NCI-H2227 (cell line): ENCODE measurements at regions not wholly inside any gene's neighbourhood (a gene's known extent, or its start where the extent isn't known, plus 50 kb on each side); places are given as distances from the start of the nearest gene placed in this dataset.
A peak's percentile ranks its signal among the peaks of the same experiment; 100 is the strongest.

Source experiments
- DNase-seq: peaks from one replicate; lab custom pipeline; 2025; ENCODE audit not compliant: unreplicated experiment; lab: John Stamatoyannopoulos, UW

GRCh38 chr13:78997902-78998629 is 339.1 kb upstream of the OBI1 start:
- no peak for DNase-seq

DNA sequence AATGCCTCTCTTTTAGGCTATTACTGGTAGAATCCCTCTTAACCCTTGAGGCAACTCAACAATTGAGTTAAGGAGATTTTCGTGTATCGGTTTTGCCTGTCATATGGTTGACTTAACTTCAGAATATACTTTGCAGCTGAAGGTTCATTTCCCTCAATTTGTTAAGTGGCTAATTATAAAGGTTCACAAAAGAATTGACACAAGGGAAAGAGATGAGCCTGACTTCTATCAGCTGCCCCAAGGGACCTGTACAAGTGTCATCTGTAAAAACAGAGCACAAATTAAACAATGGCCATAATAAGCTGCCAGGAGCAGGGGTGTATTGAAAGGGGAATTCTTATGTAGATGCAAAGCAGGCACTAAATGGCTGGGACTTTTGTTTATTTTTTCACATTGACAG is 334.8 kb upstream of the OBI1 start:
- DNase-seq, result no peak

DNA sequence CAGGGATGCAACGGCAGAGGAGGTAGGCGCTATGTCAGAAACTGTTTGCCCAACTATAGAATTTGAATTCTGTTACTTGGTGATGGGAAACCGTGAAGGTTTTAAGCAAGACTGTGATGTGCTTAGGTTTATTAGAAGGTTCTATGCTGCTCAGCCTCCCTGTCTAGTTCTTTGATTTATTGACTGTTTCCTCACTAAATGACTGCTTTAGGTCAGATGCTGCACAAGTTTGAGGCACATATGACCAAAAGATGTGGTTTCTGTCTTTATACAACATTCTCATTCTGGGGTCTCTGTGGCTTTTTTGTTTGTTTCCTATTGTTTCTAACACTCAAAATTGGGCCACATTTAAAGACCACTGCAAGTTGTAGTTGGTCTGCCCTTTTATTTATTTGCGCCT is 323.0 kb upstream of the OBI1 start:
- no peak for DNase-seq

DNA sequence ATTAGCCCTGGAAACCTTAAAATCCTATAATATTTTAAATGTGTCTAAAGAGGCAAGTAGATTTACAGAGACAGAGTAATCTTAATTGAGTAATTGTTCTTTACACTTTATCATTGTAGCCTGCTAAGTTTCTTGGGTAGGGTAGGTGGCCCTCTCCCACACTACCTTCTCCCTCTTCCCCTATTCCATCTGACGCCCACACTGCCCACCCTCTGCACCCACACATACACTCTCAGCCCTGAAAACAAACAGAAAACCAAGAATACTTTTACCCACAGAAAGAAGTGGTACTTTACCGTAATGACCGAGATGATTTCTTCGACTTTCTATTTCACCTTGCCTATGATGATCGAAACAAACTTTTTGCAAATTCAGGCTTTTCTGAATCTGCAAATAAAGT is 320.4 kb upstream of the OBI1 start:
- DNase-seq, result no peak

- peak; percentile 0 for DNase-seq
These were observed 319.5 kb upstream of the OBI1 start for GRCh38 chr13:78978381-78978998.

GRCh38 chr13:78977311-78977710 is 318.4 kb upstream of the OBI1 start:
- DNase-seq, result no peak

DNA sequence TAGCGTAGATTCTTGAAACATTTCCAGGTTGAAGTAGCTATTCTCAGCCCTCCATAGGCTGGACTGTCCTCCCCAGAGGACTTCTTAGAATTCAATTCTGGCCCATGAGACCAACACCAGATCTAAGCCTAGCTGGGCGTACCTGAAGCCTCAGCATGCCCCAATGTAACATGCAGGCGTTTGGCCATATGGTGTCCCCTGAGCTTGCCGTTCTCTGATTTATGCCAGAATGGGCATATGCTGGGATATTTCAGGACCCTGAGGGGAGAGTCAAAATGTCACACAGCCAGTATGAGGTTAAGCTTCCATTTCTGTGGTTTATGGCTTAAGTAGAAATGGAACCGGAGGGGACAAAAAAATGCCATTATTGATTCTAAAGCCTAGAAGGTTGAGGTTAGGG is 317.7 kb upstream of the OBI1 start:
- DNase-seq, result no peak

DNA sequence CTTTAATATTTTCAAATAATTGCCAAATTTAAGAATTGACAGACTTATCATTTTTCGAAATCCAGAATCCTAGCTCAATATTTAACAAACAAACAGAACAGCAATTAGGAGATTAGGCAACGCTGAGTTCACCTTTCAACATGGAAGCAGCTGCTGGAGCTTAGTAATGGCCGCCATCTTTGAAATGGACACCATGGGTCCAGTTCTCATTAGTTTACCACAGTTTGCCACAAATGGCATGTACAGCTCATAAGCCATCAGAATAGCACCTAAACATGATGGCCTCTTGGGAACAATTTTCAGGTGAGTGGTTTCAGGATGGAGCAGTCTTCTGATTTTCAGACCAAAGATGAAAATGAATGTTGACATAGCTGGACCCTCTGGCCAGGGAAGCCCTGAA is 313.6 kb upstream of the OBI1 start:
- DNase-seq, result no peak

DNA sequence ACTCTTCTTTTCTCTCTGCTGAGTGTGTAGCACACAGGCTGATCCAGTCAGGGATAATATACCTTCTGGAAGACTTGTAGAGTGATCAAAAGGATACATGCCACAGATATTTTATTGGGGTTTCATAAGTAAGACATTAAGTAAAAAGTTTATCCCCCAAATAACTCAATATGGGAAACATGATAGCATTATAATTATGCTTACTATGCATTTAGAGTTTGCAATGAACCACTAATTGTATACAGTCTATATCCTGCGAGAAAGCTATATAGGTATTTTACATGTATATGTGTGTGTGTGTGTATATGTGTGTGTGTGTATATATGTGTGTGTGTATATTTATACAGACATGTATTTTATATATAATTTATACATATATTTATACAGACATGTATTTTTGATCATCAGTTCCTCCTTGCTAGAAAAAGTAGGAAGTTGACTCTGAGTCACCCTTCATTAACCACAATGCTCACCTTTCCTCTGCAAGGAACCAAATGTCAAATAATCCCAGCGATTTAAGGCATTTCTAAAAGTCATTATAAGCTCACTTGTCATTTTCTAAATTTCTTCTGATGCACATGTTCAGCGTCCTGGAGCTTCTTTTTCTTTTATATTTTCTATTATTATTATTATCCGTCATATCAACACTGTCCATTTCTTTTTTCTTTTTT is 312.5 kb upstream of the OBI1 start:
- DNase-seq, result no peak

- DNase-seq, result no peak
These were observed 301.9 kb upstream of the OBI1 start for GRCh38 chr13:78960881-78961280.

DNA sequence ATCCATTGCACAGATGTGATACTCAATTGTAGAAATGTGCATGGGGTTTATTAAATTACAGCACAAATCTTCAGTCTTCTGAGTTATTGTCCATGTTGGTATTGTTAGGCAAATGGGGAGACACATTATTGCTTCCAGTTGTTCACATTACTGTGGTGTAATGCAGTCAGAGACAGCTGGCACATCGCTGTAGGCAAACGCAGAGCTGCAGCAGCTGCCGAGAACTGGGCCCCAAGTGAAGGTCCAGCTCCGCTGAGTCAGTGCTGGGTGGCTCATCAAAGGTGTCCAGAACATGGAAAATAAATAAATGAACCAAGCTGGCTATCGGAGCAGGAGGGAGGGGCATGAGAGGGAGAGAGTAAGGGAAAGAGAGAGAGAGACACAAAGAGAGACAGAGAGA is 299.1 kb upstream of the OBI1 start:
- DNase-seq, result no peak

GRCh38 chr13:78940455-78941130 is 281.6 kb upstream of the OBI1 start:
- DNase-seq, result no peak

- no peak for DNase-seq
These were observed 275.4 kb upstream of the OBI1 start for GRCh38 chr13:78934336-78934735.

DNA sequence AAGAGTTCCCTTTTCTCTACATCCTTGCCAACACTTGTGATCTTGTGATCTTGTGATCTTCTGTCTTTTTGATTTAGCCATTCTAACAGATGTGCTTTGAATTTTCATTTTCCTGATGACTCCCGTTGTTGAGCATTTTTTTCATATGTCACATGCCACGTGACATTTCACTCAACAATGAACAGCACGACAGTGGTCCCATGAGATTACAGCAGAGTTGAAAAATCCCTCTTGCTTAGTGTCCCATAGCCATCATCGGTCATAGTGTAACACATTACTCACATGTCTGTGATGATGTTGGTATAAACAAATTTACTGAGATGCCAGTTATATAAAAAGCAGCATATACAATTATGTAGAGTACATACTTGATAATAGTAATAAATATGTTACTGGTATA is 256.1 kb upstream of the OBI1 start:
- no peak for DNase-seq

GRCh38 chr13:78913656-78914055 is 254.7 kb upstream of the OBI1 start:
- DNase-seq, result no peak

- no peak for DNase-seq
These were observed 251.2 kb upstream of the OBI1 start for GRCh38 chr13:78910147-78910546.

GRCh38 chr13:78909276-78909675 is 250.3 kb upstream of the OBI1 start:
- no peak for DNase-seq

GRCh38 chr13:78907006-78907405 is 248.1 kb upstream of the OBI1 start:
- DNase-seq, result no peak

DNA sequence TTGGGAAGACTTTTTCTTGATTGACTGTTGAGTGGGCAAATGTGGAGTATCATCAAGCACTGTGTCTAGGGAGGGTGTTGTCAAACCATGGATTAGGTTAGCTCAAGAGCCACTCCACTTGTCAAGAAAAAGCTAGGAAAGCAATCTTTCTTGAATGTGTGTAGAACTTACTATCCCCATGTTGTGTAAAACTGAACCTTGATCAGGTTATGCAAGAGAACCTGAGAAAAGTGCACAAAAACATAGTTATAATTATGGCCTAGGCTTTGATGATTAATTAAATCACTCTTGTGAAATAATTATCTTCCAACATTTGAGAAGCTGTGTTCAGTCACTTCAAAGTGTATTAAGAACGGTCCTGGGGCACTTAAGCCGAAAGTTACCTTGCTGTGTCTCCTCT is 238.2 kb upstream of the OBI1 start:
- no peak for DNase-seq

DNA sequence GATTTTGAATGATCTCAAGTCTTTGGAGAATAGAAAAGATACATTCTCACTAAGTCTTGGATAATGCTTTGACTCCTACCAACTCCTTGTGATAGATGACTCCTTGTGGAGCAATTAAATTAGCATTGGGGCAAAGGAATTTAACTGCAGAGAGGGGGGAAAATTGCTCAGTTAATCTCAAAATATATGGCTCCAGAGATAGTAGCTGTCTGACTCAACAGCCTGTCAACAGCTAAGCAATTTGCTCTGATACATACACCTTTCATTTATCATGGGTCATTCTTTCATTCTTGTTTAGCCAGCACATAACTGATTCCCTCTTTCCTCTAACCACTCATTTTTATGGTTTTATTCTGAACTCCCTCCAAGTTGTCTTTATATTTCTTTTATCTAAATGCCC is 225.6 kb upstream of the OBI1 start:
- DNase-seq, result no peak

- no peak for DNase-seq
These were observed 222.8 kb upstream of the OBI1 start for GRCh38 chr13:78881751-78882150.

GRCh38 chr13:78881054-78881453 is 222.1 kb upstream of the OBI1 start:
- DNase-seq, result no peak
